Smooth muscle cell (in vitro differentiated cells): ENCODE measurements at regions not wholly inside any gene's neighbourhood (a gene's known extent, or its start where the extent isn't known, plus 50 kb on each side); places are given as distances from the start of the nearest gene placed in this dataset.

ENCODE experiments used
- DNase-seq: peaks from one replicate; lab custom pipeline; 2025; ENCODE audit not compliant: unreplicated experiment; lab: John Stamatoyannopoulos, UW
- H2AFZ ChIP-seq: fragments of 200-600 bp; sonication (generic); 2 replicates; pipeline ENCODE4 v1.6.0; 2016; ENCODE audit warnings: antibody characterized with exemption, low read depth, mild to moderate bottlenecking
- H3F3A ChIP-seq: fragments of 200-600 bp; sonication (generic); 2 replicates; pipeline ENCODE4 v1.6.0; 2017; ENCODE audit warnings: antibody characterized with exemption, low read depth
- H3K27ac ChIP-seq: fragments of 200-600 bp; sonication (generic); 2 replicates; pipeline ENCODE4 v1.5.1; 2016; ENCODE audit warnings: low read depth, mild to moderate bottlenecking
- H3K27me3 ChIP-seq: fragments of 200-600 bp; sonication (generic); 2 replicates; pipeline ENCODE4 v1.6.1; 2016; ENCODE audit warnings: low read depth, mild to moderate bottlenecking
- H3K36me3 ChIP-seq: fragments of 200-600 bp; sonication (generic); 2 replicates; pipeline ENCODE4 v1.5.1; 2016; ENCODE audit warnings: low read depth
- H3K4me1 ChIP-seq: fragments of 200-600 bp; sonication (generic); 2 replicates; pipeline ENCODE4 v1.5.1; 2016; ENCODE audit warnings: low read depth
- H3K4me2 ChIP-seq: fragments of 200-600 bp; sonication (generic); 2 replicates; pipeline ENCODE4 v1.6.0; 2016; ENCODE audit warnings: mild to moderate bottlenecking
- H3K4me3 ChIP-seq: fragments of 200-600 bp; sonication (generic); 2 replicates; pipeline ENCODE4 v1.5.1; 2016; ENCODE audit warnings: mild to moderate bottlenecking
- H3K79me2 ChIP-seq: fragments of 200-600 bp; sonication (generic); 2 replicates; pipeline ENCODE4 v1.6.0; 2016; ENCODE audit warnings: low read depth, mild to moderate bottlenecking
- H3K9ac ChIP-seq: fragments of 200-600 bp; sonication (generic); 2 replicates; pipeline ENCODE4 v1.6.0; 2016; ENCODE audit warnings: low read depth
- H3K9me3 ChIP-seq: fragments of 200-600 bp; sonication (generic); replicated peaks from 2 replicates; pipeline ENCODE4 v1.5.1; 2016; ENCODE audit warnings: low read depth
- H4K20me1 ChIP-seq: fragments of 200-600 bp; sonication (generic); 2 replicates; pipeline ENCODE4 v1.6.0; 2016; ENCODE audit warnings: low read depth
- WGBS: methylation state at CpG from one replicate; pipeline ENCODE4 v1.1.7; 2016; ENCODE audit warnings: low lambda C conversion rate; 5-methylcytosine and 5-hydroxymethylcytosine counted together
- TF ChIP-seq, protein P1 (sequence below): fragments of 200-600 bp; sonication (generic); IDR thresholded peaks from 2 replicates; pipeline ENCODE4 v1.5.1; 2017; ENCODE audit warnings: borderline replicate concordance, mild to moderate bottlenecking, antibody characterized with exemption; ENCODE audit not compliant: insufficient read depth, poor library complexity, severe bottlenecking

DNA sequence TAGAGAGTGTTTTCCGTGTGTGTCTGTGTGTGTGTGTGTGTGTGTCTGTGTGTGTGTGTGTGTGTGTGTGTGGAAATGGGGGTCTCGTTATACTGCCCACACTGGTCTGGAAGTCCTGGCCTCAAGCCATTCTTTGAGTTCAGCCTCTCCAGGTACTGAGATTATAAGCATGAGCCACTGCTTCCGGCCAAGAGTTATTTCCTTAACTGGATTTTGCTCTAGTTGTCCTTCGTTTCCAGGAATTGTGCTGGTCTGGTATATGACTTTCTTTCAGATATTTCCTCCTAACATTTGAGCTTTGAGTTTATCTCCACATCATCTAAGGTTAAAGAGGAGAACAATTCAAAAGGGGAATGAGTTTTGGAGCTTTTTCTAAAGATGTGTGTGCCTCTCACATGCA, 124.8 kb downstream of the SH3BGRL2 start:
- Histone ChIP-seq H3K9me3 (no peaks in the 10 kb centered on the region), H3K9ac (no peak overlapping the region), H3K79me2 (no peaks in the 10 kb centered on the region), H3F3A (no peaks in the 10 kb centered on the region), H3K4me3 (no peak overlapping the region), H3K27me3 (no peaks in the 10 kb centered on the region), H2AFZ (no peak overlapping the region), H3K27ac (no peak overlapping the region), H3K4me1 (peaks cover 11% of the 10 kb centered on the region), H4K20me1 (no peaks in the 10 kb centered on the region), H3K4me2 (no peak overlapping the region), H3K36me3 (no peaks in the 10 kb centered on the region)
- WGBS, result 86% methylated on average over 4 of the region's 4 CpGs
- TF ChIP-seq, protein P1, sequence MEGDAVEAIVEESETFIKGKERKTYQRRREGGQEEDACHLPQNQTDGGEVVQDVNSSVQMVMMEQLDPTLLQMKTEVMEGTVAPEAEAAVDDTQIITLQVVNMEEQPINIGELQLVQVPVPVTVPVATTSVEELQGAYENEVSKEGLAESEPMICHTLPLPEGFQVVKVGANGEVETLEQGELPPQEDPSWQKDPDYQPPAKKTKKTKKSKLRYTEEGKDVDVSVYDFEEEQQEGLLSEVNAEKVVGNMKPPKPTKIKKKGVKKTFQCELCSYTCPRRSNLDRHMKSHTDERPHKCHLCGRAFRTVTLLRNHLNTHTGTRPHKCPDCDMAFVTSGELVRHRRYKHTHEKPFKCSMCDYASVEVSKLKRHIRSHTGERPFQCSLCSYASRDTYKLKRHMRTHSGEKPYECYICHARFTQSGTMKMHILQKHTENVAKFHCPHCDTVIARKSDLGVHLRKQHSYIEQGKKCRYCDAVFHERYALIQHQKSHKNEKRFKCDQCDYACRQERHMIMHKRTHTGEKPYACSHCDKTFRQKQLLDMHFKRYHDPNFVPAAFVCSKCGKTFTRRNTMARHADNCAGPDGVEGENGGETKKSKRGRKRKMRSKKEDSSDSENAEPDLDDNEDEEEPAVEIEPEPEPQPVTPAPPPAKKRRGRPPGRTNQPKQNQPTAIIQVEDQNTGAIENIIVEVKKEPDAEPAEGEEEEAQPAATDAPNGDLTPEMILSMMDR, result no peak
- DNase-seq, result no peak
